ENCODE measurements at regions not wholly inside any gene's neighbourhood (a gene's known extent, or its start where the extent isn't known, plus 50 kb on each side); places are given as distances from the start of the nearest gene placed in this dataset.

DNA sequence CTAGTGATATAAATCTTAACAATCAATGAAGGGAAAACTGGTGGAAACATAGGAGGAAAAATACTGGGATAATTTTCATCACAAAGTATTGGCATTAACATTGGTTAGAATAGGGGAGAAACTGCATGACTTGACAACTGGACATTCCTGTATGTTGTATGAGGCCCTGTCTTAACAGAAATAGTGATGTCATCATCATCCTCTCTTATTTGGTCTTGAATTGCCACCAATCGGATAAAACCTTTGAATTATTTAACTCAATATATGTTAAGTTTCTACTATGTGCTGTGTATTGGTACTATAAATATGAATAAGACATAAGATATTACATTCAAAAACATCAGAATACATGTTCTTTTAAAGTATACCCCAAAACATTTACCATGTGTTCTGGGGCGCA lies 130.1 kb upstream of the CCDC54 start:
- DNase-seq, result no peak

DNA sequence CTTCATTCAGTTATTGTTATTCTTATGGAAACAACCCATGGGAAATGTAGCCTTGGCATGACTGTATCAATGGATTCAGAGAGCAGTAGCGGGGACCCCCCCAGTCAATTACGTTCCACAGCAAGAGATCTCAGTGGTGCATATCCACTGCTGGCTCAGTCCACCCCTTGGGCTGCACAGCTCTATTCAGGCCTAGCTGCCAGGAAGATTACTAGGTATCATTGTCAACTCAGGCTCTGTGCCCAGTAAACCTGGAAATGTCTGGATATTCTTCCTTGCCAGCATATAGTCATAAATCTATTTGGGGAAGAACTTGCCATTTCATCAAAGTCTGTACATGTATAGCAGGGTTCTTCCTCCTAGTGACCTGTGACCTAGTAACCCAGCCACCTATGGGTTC lies 128.1 kb upstream of the CCDC54 start:
- peak; percentile 4 for DNase-seq

DNA sequence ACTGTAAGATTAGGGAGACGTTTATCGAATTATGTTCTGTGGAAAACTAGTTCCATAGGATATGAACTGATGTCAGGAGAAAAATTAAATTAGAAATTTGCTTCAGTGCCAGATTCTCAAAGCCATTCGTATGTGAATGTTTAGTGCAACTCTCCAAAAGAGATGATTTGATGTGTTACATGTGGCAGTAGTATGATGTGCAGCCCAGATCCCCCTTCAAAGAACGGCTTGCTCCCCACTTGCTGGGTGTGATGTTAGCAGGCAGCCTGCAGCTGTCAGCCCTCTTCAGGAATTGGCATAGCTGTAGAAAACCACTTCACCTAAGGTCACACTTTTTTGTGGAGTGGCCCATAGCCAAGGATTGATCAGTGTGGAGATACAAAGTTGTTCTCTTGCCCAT lies 127.0 kb upstream of the CCDC54 start:
- no peak for DNase-seq

GRCh38 chr3:107251819-107252218 lies 125.4 kb upstream of the CCDC54 start:
- DNase-seq, result peak; percentile 61

DNA sequence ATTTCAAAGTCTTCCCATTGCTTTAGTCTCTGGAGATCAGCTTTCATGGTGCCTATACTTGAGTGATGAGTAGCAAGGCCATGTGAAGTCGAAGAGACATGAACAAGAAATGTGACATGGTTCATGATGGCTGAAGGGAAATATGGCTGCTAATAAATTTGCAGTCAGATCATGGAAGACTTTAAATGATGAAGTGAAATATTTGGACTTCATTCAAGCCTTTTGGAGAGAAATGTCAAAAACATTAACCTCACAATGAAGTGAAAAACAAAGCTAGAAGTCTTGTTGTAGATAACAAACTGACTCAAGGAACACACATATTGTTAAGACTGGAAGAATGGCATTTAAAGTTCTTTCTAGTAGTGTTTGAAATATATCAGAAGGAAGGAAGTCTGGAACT lies 120.3 kb upstream of the CCDC54 start:
- DNase-seq, result no peak

GRCh38 chr3:107258300-107258699 lies 118.9 kb upstream of the CCDC54 start:
- DNase-seq, result peak; percentile 5

DNA sequence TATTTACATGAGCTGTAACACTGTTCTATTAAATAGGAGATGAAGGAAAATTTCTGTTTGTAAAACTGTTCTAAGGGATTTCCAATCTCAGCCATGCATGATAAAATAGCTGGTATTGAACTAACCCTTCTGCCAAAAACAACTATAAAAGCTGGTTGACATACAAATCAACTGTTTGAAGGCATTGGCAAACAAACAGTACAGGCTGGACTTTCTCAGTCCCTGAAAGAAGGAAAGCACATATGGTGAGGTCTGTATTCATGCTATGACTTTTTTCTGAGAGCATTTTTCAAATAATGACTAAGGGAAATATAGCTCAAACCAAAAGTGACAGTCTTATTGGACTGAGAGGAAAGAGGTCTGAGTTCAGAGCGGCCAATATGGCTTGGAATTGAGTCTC lies 117.0 kb upstream of the CCDC54 start:
- DNase-seq, result no peak

DNA sequence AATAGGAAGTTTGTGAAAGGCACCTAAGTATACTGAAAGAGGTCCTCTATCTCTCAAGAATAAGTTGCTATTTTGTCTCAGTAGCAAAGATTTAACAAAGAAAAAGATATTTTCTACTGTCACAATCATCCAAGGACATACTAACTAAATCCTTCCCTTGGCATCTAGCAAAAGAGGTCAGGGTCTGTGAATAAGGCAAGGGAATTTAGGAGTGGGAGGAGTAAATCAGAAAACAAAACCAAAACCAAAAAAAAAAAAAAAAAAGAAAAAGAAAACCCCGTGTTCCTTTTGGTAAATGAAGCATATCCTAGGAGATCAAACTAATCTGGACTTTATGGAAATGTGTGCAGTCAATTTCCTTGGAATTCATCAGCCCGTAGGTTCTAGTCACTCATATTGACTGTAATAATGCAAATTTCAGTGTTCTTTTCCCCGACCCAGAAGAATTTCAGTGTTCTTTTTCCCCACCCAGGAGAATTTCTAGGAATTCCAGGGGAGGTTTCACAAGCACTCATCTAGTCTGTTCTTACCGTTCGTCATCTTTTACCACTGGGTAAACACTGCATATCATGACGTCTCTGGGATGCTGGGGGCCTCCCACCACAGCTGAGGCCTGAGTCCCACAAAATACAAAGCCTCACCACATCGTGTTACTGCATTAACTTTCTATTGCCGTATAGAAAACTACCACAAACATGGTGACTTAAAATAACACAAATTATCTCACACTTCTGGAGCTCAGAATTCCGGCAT lies 113.8 kb upstream of the CCDC54 start:
- DNase-seq, result no peak

- no peak for DNase-seq
These were observed 112.4 kb upstream of the CCDC54 start for GRCh38 chr3:107264888-107265287.

GRCh38 chr3:107265526-107265925 lies 111.7 kb upstream of the CCDC54 start:
- DNase-seq, result no peak

DNA sequence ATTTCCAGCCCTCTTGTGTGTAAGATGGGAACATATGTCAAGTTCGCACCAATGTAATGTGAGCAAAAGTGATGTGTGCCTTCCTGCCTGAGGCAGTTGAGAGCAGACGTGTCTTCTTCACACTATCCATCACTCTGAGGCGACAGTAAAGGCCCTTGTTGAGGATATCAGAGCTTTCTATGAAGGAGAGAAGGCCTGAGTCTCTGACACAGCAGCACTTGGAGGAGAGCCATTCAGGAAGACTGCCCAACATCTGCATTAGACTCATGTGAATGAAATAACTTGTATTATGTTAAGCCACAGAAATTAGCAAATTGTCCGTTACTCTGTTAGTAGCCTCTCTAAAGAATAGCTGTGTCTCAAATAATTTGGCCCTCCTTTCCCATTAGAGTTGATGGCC lies 108.8 kb upstream of the CCDC54 start:
- no peak for DNase-seq

DNA sequence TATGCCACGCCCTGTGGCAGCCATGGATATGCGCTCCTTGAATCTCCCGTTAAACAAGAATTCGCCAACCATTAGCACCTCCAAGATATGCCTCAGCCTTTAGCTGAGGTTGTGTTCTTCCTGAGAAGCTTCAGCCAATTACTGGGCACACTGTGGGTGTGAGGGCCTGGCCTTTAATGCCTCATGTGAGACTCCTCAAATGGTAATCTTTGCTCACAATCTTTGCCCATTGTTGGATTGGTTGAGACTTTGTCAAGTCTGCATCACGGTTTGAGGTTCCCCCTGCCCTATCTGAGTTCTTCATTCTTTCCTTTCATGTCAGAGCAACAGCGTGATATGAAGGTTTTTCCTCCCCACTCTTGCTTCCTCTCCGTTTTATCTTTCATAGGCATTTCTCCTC lies 108.1 kb upstream of the CCDC54 start:
- DNase-seq, result no peak

- DNase-seq, result peak; percentile 53
These were observed 105.4 kb upstream of the CCDC54 start for GRCh38 chr3:107271787-107272387.

DNA sequence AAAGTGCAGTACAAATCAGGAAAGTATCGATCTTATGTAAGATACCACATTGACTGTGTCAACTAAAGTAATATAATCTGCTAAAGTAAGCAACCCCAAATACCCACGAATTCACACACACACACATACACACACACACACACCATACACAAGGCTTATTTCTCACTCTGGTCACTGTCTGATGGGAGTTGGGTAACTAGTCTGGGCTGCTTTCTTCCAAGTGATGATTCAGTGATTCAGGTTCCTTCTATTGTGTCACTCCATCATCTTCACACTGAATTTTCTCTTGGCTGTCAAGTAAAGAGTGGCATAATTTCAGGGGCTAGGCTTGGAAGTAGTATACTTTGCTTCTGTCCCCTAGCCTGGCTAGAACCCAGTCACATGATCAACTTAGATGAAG lies 104.8 kb upstream of the CCDC54 start:
- DNase-seq, result no peak

DNA sequence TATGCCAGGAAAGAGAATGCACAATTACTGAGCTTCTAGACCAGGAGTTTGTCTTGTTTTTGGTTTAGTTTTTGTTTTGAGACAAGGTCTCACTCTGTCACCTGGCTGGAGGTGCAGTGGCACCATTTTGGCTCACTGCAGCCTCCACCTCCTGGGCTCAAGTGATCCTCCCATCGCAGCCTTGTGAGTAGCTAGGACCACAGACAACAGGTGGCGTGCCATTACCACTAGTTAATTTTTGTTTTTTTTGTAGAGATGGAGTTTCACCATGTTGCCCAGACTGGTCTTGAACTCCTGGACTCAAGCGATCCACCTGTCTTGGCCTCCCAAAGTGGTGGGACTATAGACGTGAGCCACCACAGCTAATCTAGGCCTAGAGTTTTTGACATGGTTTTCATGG lies 104.4 kb upstream of the CCDC54 start:
- DNase-seq, result no peak

- no peak for DNase-seq
These were observed 103.5 kb upstream of the CCDC54 start for GRCh38 chr3:107273771-107274170.

DNA sequence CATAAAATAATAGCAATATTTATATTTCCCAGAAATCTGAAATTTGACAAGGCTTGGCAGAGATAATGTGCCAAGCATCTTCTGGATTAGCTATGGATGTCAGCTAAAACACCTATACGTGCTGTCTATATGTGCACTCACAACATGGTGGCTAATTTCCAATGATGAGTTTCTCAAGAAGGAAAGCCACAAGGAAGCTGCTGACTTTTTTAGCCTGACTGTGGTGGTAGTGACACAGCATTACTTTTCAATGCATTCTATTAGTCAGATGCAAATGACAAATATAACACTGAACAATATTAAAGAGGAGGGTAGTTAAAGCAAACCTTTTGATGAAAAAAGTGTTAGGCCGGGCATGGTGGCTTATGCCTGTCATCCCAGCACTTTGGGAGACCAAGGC lies 101.7 kb upstream of the CCDC54 start:
- no peak for DNase-seq

DNA sequence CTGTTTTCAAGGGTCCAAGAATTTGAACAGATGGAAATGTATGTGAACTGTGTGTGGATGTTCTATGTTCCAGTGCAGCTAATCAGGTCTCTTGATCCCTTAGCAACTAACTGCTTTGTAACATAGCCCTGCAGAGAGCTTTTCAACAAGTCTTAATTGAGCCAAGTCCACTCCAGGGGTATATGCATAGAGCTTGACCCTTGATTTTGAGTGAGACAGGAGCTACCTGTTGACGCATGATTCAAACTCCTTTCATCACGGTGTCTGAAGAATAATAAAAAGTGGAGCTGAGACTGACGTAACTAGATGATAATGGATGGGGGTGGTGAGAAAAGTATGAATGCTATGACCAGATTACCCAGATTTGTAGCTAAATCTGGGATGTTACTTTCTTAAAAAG lies 93.3 kb upstream of the CCDC54 start:
- no peak for DNase-seq

- no peak for DNase-seq
These were observed 92.6 kb upstream of the CCDC54 start for GRCh38 chr3:107284612-107285011.

DNA sequence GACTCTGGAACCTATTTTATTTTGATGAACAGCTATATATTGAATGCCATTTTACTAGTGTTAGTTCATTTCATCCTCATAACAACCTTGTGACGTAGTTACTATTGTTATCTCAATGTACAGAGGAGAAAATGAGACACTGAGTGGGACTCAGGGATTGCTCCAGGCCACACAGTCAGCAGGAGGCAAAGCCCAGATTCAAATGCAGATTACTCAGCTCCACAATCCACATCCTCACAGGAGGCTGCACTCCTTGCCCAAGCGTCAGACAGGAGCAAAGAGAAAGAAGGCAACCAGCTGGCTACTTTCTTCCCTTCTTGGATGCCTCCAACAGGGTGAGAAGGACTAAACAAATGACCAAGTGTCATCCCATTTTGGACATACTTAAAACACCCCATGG lies 92.0 kb upstream of the CCDC54 start:
- no peak for DNase-seq

DNA sequence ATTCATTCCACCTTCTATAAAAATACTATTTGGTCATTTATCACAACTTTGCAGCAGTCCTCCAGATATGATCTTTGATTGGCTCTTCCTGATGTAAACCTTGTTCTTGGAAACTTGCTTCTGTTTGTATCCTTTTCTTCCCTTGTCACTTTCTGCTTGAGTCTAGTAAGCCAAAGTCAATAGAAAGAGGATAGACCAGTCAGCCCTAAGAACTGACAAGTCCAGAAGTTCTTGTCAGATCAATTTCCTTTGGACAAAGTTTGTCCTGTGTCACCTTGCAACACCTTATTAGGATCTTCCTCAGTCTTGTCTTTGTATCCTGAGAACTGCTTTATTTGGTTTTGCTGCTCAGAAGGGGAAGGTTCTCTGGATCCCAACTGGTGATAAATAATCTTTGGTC lies 87.9 kb upstream of the CCDC54 start:
- DNase-seq, result no peak

DNA sequence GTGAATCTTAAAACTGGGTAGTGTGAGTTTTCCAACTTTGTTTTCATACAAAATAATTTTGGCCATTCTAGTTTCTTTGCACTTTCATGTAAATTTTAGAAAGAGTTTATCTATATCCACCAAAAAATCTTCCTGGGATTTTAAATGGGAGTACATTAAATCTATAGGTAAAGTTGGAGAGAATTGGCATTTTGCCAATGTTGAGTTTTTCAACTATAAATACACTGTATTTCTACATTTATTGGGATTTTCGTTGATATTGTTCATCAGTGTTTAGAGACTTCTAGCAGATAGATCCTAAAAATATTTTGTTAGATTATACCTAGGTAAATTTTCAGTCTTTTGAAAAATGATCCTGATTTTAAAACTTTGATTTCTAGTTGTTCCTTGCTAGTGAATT lies 83.1 kb upstream of the CCDC54 start:
- no peak for DNase-seq

DNA sequence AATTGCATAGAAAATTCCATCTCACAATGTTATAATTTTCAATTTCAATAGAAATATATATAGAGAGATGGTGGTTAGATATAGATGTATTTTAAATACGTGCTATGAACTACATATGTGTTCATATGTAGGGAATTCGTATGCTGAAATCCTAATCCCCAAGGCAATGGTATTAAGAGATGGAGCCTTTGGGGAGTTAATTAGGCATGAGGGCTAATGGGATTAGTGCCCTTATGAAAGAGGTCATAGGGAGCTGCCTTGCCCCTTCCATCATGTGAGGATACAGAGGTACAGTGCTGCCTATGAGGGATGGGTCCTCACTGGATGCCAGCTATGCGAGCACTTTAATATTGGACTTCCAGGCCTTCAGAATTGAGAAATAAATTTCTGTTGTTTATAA lies 79.6 kb upstream of the CCDC54 start:
- DNase-seq, result no peak

DNA sequence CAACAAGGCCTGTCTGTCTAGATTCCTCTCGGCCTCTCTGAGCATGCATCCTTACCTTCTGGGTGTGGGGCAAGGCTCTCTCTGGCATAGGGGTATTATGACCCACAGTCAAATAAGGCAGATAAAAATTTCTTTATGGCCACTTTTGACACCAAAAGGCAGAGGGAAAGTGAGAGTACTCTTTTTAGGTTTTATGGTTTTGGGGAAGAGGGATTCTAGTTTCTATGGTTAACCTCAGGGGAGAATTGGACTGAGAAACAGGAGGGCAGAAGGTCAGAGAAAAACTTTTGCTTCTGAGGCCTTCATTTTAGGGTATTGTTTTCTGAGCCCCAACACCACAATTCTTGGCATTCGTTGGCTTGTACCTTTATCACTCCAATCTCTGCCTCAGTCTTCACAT lies 70.0 kb upstream of the CCDC54 start:
- no peak for DNase-seq

DNA sequence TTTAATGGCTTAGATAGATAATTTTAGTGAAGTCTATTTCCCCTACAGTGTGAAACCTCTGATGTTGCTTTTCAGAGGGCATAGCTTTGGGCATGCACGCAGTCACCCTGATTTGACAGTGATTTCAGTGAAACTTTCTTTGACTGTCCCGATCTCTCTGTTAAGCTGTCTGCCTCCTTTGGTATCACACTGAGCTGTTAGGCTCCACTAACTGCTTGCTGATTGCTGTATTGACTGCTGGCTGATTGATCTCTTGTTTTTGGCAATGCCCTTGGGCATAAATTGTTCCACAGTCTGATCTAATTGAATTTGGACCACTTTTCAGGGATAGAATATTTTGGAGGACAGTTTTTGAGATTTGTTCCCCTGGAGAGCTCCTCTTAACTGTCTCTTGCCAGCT lies 68.5 kb upstream of the CCDC54 start:
- no peak for DNase-seq

Data from NCI-H69 (cell line).